Ovary (tissue), 7 donors: ENCODE measurements at regions not wholly inside any gene's neighbourhood (a gene's known extent, or its start where the extent isn't known, plus 50 kb on each side); places are given as distances from the start of the nearest gene placed in this dataset.
"Not testable (repeated sequence)": the region's sequence is repeated elsewhere in the genome, so short reads cannot be mapped to it uniquely, and the experiment has no call there.

ENCODE experiments used
- DNase-seq, 5 donors: peaks; one replicate each; pipeline ENCODE4 v3.0.0-alpha.2; 2019 to 2020
- H3K27ac ChIP-seq, 2 donors: fragments of 200-600 bp; one replicate each; pipeline versions ENCODE4 v1.5.1 to v1.8.0; 2019 to 2022
- H3K27me3 ChIP-seq: fragments of 200-600 bp; one replicate; pipeline ENCODE4 v1.8.0; 2022
- H3K36me3 ChIP-seq: fragments of 200-600 bp; sonication (generic); one replicate; pipeline ENCODE4 v1.5.1; 2019
- H3K4me1 ChIP-seq: one replicate; pipeline ENCODE4 v1.8.1; 2013; ENCODE audit warnings: mild to moderate bottlenecking, moderate library complexity; ENCODE audit not compliant: insufficient read depth
- H3K4me3 ChIP-seq: fragments of 200-600 bp; sonication (generic); one replicate; pipeline ENCODE4 v1.5.1; 2017
- H3K9me3 ChIP-seq, 2 donors: fragments of 200-600 bp in 1 of 2; sonication (generic) in 1 of 2; one replicate each; pipeline versions ENCODE4 v1.5.1 to v1.8.1; 2013 to 2019; ENCODE audit warnings: mild to moderate bottlenecking in 1 of 2, moderate library complexity in 1 of 2
- EP300 ChIP-seq: sonication (generic); formaldehyde crosslinking; IDR thresholded peaks from one replicate; pipeline ENCODE4 v1.6.1; 2017; ENCODE audit warnings: antibody characterized with exemption
- POLR2A ChIP-seq: fragments of 450-650 bp; IDR thresholded peaks from one replicate; pipeline ENCODE4 v1.6.1; 2017; ENCODE audit warnings: antibody characterized with exemption, mild to moderate bottlenecking, moderate library complexity
- WGBS, 3 donors: extraction: QIAGEN DNeasy Blood & Tissue Kit in 1 of 3; methylation state at CpG; one replicate each; pipeline versions ENCODE4 v1.1.5 to v1.1.7; 2013 to 2017; 5-methylcytosine and 5-hydroxymethylcytosine counted together
- intact Hi-C, 4 donors: fragments of 100-400 bp; cut with DNase I; formaldehyde crosslinking; loops; one replicate each; pipeline versions ENCODE4 v1.11.0 to v1.15.1; 2022 to 2023
- TF ChIP-seq, protein P1 (sequence below), 3 donors: fragments of 450-650 bp in 2 of 3; fragments of 200-600 bp in 1 of 3; IDR thresholded peaks; one replicate each; pipeline versions ENCODE4 v1.5.1 to v1.8.0; 2016 to 2022; ENCODE audit warnings: antibody characterized with exemption in 3 of 3, mild to moderate bottlenecking in 1 of 3
- donor health status: DM: no; HTN: no; CAD: no; lungs with moderate emphysema.
- donor health status: DM: no; HTN: no; CAD: no.
- donor health status: Bipolar disorder and iron deficiency.
- donor health status: DM: no; HTN: no; CAD: no.
- donor health status: DM: yes; HTN: yes; CAD: no.

DNA sequence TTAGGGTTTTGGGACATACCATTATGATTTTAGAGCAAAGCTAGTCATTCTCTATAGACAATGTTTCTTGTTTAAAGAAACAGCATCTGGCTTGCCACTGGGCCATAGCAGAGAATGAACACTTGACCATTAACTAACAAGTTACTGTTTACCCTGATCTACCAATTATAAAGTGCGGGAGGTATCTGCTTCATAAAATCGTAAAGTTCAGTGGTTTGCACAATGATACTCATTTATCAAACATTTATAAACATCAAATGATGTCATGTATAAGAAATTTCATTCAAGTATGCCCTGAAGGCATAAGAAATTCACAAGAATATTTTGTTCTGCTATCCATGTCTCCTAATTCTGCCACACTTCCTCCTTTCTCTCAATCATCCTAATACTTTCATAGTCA lies 139.2 kb downstream of the PCDH20 start:
- no peak overlapping the region for H3K4me3 ChIP-seq
- H3K27ac ChIP-seq, result no peak overlapping the region
- WGBS, 3 donors, result 87 to 91% (median 89%) methylated on average over 2 of the region's 2 CpGs
- H3K36me3 ChIP-seq, result no peaks in the 10 kb centered on the region
- intact Hi-C loops, result no loop called here
- H3K27me3 ChIP-seq, result no peaks in the 10 kb centered on the region
- no peak for TF ChIP-seq EP300
- TF ChIP-seq, protein P1, sequence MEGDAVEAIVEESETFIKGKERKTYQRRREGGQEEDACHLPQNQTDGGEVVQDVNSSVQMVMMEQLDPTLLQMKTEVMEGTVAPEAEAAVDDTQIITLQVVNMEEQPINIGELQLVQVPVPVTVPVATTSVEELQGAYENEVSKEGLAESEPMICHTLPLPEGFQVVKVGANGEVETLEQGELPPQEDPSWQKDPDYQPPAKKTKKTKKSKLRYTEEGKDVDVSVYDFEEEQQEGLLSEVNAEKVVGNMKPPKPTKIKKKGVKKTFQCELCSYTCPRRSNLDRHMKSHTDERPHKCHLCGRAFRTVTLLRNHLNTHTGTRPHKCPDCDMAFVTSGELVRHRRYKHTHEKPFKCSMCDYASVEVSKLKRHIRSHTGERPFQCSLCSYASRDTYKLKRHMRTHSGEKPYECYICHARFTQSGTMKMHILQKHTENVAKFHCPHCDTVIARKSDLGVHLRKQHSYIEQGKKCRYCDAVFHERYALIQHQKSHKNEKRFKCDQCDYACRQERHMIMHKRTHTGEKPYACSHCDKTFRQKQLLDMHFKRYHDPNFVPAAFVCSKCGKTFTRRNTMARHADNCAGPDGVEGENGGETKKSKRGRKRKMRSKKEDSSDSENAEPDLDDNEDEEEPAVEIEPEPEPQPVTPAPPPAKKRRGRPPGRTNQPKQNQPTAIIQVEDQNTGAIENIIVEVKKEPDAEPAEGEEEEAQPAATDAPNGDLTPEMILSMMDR (IDR thresholded peaks at IDR 0.05), result no peak
- TF ChIP-seq POLR2A, result no peak
- H3K9me3 ChIP-seq, result no peaks in the 10 kb centered on the region
- no peak for DNase-seq
- no peaks in the 10 kb centered on the region for H3K4me1 ChIP-seq

DNA sequence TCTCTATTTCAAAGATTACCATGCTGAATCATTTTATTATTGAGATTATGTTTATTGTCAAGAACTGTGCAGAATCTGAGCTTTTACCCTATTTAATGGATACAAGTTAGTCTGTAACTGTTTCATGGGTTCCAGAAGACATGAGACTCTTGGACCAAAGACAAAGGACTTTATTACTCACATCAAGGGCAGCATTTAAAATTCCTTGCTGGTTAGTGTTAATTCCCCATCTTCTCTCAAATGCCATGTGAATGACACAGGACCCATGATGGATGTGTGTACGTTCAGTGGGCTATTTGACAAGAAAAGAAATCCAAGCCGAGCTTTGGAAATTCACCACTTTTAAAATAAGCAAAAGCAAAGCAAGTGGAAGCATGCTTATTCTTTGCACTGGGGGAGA lies 139.9 kb downstream of the PCDH20 start:
- H3K4me3 ChIP-seq, result no peak overlapping the region
- intact Hi-C loops, result no loop called here
- H3K36me3 ChIP-seq, result no peaks in the 10 kb centered on the region
- no peaks in the 10 kb centered on the region for H3K9me3 ChIP-seq
- DNase-seq, result no peak
- H3K27ac ChIP-seq, result no peak overlapping the region
- 18 to 45% (median 44%) methylated on average over 2 of the region's 2 CpGs for WGBS, 3 donors
- TF ChIP-seq POLR2A (no peak), EP300 (no peak)
- TF ChIP-seq, protein P1 (IDR thresholded peaks at IDR 0.05), result no peak
- no peaks in the 10 kb centered on the region for H3K4me1 ChIP-seq
- H3K27me3 ChIP-seq, result no peaks in the 10 kb centered on the region

DNA sequence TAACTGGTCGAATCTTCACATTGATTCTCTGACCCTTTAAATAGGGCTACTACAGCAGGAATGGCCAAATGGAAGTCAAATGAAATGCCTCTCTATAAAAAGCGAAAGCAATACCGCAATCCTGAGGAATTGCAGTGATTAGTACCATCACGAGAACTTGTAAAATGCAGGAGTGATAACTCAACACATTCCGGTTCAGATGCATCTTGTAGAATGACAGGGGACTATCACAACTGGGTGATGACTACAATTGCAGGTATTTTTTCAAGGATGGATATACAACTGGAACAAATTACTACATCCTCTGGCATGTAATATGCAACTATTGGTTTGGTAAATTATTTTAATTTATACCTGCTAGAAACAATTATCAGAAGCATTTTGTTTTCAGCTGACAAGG lies 140.4 kb downstream of the PCDH20 start:
- WGBS, 3 donors, result 78 to 86% (median 78%) methylated on average over 5 of the region's 5 CpGs
- TF ChIP-seq, protein P1 (IDR thresholded peaks at IDR 0.05), result no peak
- no peak for TF ChIP-seq POLR2A
- no peak for TF ChIP-seq EP300
- Histone ChIP-seq H3K27ac (no peak overlapping the region), H3K36me3 (no peaks in the 10 kb centered on the region), H3K9me3 (no peaks in the 10 kb centered on the region), H3K4me1 (no peaks in the 10 kb centered on the region), H3K4me3 (no peak overlapping the region), H3K27me3 (no peaks in the 10 kb centered on the region)
- intact Hi-C loops, result no loop called here
- no peak for DNase-seq

DNA sequence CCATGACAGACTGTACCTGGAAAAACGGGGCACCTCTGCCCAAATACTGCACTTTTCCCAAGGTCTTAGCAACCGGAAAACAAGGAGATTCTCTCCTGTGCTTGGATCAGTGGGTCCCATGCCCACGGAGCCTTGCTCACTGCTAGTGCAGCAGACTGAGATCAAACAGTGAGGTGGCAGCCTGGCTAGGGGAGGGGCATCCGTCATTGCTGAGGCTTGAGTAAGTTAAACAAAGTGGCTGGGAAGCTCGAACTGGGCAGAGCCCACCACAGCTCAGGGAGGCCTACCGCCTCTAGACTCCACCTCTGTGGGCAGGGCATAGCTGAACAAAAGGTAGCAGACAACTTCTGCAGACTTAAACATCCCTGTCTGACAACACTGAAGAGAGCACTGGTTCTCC lies 148.8 kb downstream of the PCDH20 start:
- 71 to 88% (median 76%) methylated on average over 6 of the region's 6 CpGs for WGBS, 3 donors
- H3K9me3 ChIP-seq, H3K4me3 ChIP-seq, intact Hi-C loops, H3K27ac ChIP-seq, H3K36me3 ChIP-seq, H3K27me3 ChIP-seq, H3K4me1 ChIP-seq, DNase-seq: not testable (repeated sequence)

DNA sequence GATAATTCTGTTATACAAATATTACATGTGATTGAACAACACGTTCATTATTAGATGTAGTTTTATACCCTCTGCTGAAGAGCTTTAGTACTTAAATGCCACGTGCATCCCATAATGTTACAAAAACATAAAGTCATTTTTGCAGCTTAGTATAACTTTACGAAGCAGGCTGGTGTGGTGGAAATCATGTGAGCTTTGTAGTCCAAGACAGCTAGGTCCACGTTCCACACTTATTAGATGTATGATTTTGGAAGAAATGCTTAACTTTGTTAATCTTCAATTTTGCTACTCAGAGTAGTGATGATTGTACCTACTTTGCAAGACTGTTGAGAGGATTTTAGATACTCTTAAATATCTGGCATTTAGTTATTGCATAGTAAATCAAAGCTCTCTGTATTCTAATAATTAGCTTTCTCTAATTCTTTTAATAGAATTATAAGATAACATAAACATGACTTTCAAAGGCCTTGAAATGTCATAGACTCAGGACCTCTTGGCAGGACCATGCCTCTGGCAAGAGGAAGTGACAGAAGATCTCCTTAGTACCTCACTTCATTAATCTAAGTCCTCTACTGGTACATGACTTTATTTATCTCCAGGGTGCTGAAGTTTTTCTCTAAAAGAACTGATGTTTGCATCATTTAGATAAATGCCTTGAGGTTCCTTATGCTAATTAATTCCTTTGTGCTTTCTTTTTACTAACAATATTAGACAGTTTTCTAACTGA lies 153.7 kb downstream of the PCDH20 start:
- Histone ChIP-seq H3K27ac (no peak overlapping the region), H3K4me3 (no peak overlapping the region), H3K36me3 (no peaks in the 10 kb centered on the region), H3K9me3 (no peaks in the 10 kb centered on the region), H3K27me3 (no peaks in the 10 kb centered on the region), H3K4me1 (no peaks in the 10 kb centered on the region)
- TF ChIP-seq EP300 (no peak), POLR2A (no peak)
- TF ChIP-seq, protein P1 (IDR thresholded peaks at IDR 0.05), result no peak
- intact Hi-C loops, result no loop called here
- 65 to 70% (median 69%) methylated on average over 4 of the region's 4 CpGs for WGBS, 3 donors
- DNase-seq, result no peak
